Lower lobe of right lung (tissue), 2 donors: ENCODE measurements at regions not wholly inside any gene's neighbourhood (a gene's known extent, or its start where the extent isn't known, plus 50 kb on each side); places are given as distances from the start of the nearest gene placed in this dataset.

Experiments
- ATAC-seq, 2 donors: fragments of 200-7000 bp; cut with Tn5 transposase; one replicate each; pipeline ENCODE4 v1.9.1; 2020 to 2022; ENCODE audit warnings: mild to moderate bottlenecking in 2 of 2, moderate library complexity in 2 of 2
- DNase-seq: peaks from one replicate; pipeline ENCODE4 v3.0.0-alpha.2; 2020
- H3K27ac ChIP-seq: fragments of 200-600 bp; one replicate; pipeline ENCODE4 v1.8.0; 2022
- H3K27me3 ChIP-seq: fragments of 200-600 bp; one replicate; pipeline ENCODE4 v1.8.0; 2022; ENCODE audit warnings: low read depth
- H3K36me3 ChIP-seq: fragments of 200-600 bp; one replicate; pipeline ENCODE4 v1.8.0; 2022; ENCODE audit warnings: mild to moderate bottlenecking
- H3K4me1 ChIP-seq: fragments of 200-600 bp; one replicate; pipeline ENCODE4 v1.8.0; 2022
- H3K4me3 ChIP-seq: fragments of 200-600 bp; one replicate; pipeline ENCODE4 v1.8.0; 2022; ENCODE audit warnings: mild to moderate bottlenecking
- H3K9me3 ChIP-seq: fragments of 200-600 bp; one replicate; pipeline ENCODE4 v1.8.0; 2022
- intact Hi-C: fragments of 100-400 bp; cut with DNase I; formaldehyde crosslinking; loops from one replicate; pipeline ENCODE4 v1.11.0; 2022
- TF ChIP-seq, protein P1 (sequence below): fragments of 200-600 bp; IDR thresholded peaks from one replicate; pipeline ENCODE4 v1.8.0; 2022; ENCODE audit warnings: antibody characterized with exemption, mild to moderate bottlenecking
- donor health status: DM: no; HTN: yes; CAD: no; lungs with severe emphysema.

- no peak for ATAC-seq
- TF ChIP-seq, protein P1, sequence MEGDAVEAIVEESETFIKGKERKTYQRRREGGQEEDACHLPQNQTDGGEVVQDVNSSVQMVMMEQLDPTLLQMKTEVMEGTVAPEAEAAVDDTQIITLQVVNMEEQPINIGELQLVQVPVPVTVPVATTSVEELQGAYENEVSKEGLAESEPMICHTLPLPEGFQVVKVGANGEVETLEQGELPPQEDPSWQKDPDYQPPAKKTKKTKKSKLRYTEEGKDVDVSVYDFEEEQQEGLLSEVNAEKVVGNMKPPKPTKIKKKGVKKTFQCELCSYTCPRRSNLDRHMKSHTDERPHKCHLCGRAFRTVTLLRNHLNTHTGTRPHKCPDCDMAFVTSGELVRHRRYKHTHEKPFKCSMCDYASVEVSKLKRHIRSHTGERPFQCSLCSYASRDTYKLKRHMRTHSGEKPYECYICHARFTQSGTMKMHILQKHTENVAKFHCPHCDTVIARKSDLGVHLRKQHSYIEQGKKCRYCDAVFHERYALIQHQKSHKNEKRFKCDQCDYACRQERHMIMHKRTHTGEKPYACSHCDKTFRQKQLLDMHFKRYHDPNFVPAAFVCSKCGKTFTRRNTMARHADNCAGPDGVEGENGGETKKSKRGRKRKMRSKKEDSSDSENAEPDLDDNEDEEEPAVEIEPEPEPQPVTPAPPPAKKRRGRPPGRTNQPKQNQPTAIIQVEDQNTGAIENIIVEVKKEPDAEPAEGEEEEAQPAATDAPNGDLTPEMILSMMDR: no peak
- H3K27ac ChIP-seq: no peak overlapping the region
- H3K4me1 ChIP-seq: no peaks in the 10 kb centered on the region
- H3K4me3 ChIP-seq: no peak overlapping the region
- H3K36me3 ChIP-seq: no peaks in the 10 kb centered on the region
- intact Hi-C loops: no loop called here
- no peak for DNase-seq
- H3K9me3 ChIP-seq: no peaks in the 10 kb centered on the region
- H3K27me3 ChIP-seq: no peaks in the 10 kb centered on the region
These were observed 109.8 kb upstream of the WDR11 start for GRCh38 chr10:120741396-120741795.

DNA sequence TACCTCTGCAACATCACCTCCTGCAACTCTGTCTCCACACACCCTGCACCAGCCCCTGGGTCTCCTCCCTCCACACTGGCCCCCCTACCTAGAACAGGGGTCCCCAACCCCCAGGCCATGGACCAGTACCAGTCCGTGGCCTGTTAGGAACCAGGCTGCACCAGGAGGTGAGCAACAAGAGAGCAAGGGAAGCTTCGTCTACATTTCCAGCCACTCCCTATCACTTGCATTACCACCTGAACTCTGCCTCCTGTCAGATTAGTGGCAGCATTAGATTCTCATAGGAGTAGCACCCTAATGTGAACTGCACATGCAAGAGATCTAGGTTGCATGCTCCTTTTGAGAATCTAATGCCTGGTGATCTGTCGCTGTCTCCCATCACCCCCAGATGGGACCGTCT, 108.8 kb upstream of the WDR11 start:
- Histone ChIP-seq H3K9me3 (no peaks in the 10 kb centered on the region), H3K27ac (no peak overlapping the region), H3K4me1 (no peaks in the 10 kb centered on the region), H3K4me3 (no peak overlapping the region), H3K27me3 (no peaks in the 10 kb centered on the region), H3K36me3 (no peaks in the 10 kb centered on the region)
- no peak for DNase-seq
- no peak for ATAC-seq
- TF ChIP-seq, protein P1: no peak
- intact Hi-C loops: no loop called here

DNA sequence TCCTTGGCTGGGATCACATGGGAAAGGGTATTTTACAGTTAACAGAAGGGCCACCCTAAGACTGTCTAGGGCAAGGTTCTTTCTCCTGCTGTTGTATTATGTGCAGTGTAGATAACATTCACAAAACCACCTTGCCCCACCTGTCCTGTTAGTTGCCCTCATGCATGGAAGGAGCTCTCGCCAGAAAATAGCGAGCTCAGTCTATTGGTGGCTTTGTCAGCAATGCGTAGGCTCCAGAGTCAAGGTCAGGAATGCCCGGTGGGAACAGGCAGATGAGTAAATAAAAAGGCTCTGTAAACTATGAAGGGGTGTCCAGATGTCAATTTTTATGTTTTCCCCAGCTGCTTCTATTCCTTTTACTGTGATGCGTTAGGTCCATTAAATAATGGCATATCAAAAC, 107.1 kb upstream of the WDR11 start:
- intact Hi-C loops: no loop called here
- Histone ChIP-seq H3K4me1 (no peaks in the 10 kb centered on the region), H3K4me3 (no peak overlapping the region), H3K9me3 (no peaks in the 10 kb centered on the region), H3K36me3 (no peaks in the 10 kb centered on the region), H3K27me3 (no peaks in the 10 kb centered on the region), H3K27ac (no peak overlapping the region)
- TF ChIP-seq, protein P1: no peak
- no peak for ATAC-seq
- DNase-seq: no peak

GRCh38 chr10:120746001-120746777, 105.0 kb upstream of the WDR11 start:
- H3K27me3 ChIP-seq: no peaks in the 10 kb centered on the region
- DNase-seq (no peak), ATAC-seq (peak; percentile 37 to 57)
- H3K36me3 ChIP-seq: no peaks in the 10 kb centered on the region
- H3K27ac ChIP-seq: no peak overlapping the region
- intact Hi-C loops: no loop called here
- no peak overlapping the region for H3K4me3 ChIP-seq
- no peaks in the 10 kb centered on the region for H3K9me3 ChIP-seq
- no peaks in the 10 kb centered on the region for H3K4me1 ChIP-seq
- TF ChIP-seq, protein P1: no peak

GRCh38 chr10:120748519-120748918, 102.6 kb upstream of the WDR11 start:
- TF ChIP-seq, protein P1: no peak
- Histone ChIP-seq H3K4me1 (no peaks in the 10 kb centered on the region), H3K9me3 (no peaks in the 10 kb centered on the region), H3K27me3 (no peaks in the 10 kb centered on the region), H3K36me3 (no peaks in the 10 kb centered on the region), H3K4me3 (no peak overlapping the region), H3K27ac (no peak overlapping the region)
- intact Hi-C loops: no loop called here
- no peak for DNase-seq
- ATAC-seq: no peak
